Head of caudate nucleus (tissue), 42 donors: ENCODE measurements at regions not wholly inside any gene's neighbourhood (a gene's known extent, or its start where the extent isn't known, plus 50 kb on each side); places are given as distances from the start of the nearest gene placed in this dataset.

Source experiments
- DNase-seq, 42 donors: peaks; one replicate each; pipeline versions ENCODE4 v3.0.0 to v3.0.0-alpha.2; 2020 to 2021; ENCODE audit warnings: mixed read lengths in 7 of 42
- intact Hi-C: fragments of 100-400 bp; cut with DNase I; formaldehyde crosslinking; loops from one replicate; pipeline ENCODE4 v1.15.0; 2022

GRCh38 chrX:99468993-99469392 is 941.1 kb downstream of the PCDH19 start:
- intact Hi-C loops: no loop called here
- DNase-seq: no peak

GRCh38 chrX:99461223-99461622 is 948.9 kb downstream of the PCDH19 start:
- no peak for DNase-seq
- intact Hi-C loops: no loop called here

GRCh38 chrX:99445336-99445735 is 964.7 kb downstream of the PCDH19 start:
- intact Hi-C loops: no loop called here
- no peak for DNase-seq

- intact Hi-C loops: no loop called here
- no peak for DNase-seq
Observed at GRCh38 chrX:99421796-99422195, 988.3 kb downstream of the PCDH19 start.

GRCh38 chrX:99415470-99415869 is 994.6 kb downstream of the PCDH19 start:
- no peak for DNase-seq
- intact Hi-C loops: no loop called here

- intact Hi-C loops: no loop called here
- no peak for DNase-seq
Observed at GRCh38 chrX:99413317-99413716, 996.8 kb downstream of the PCDH19 start.

- DNase-seq: no peak
- intact Hi-C loops: no loop called here
Observed at GRCh38 chrX:99398545-99398944, 1011.5 kb downstream of the PCDH19 start.

GRCh38 chrX:99397879-99398278 is 1012.2 kb downstream of the PCDH19 start:
- no peak for DNase-seq
- intact Hi-C loops: no loop called here

GRCh38 chrX:99394456-99394855 is 1015.6 kb downstream of the PCDH19 start:
- no peak for DNase-seq
- intact Hi-C loops: no loop called here

GRCh38 chrX:99384594-99385374 is 1025.3 kb downstream of the PCDH19 start:
- no peak for DNase-seq
- intact Hi-C loops: no loop called here

- intact Hi-C loops: no loop called here
- DNase-seq: no peak
Observed at GRCh38 chrX:99383786-99384185, 1026.3 kb downstream of the PCDH19 start.

- DNase-seq: no peak
- intact Hi-C loops: no loop called here
Observed at GRCh38 chrX:99371976-99372595, 1038.0 kb downstream of the PCDH19 start.

GRCh38 chrX:99353412-99353811 is 1056.7 kb downstream of the PCDH19 start:
- DNase-seq: no peak
- intact Hi-C loops: no loop called here

- DNase-seq: no peak
- intact Hi-C loops: no loop called here
Observed at GRCh38 chrX:99348256-99348655, 1061.8 kb downstream of the PCDH19 start.

- no peak for DNase-seq
- intact Hi-C loops: no loop called here
Observed at GRCh38 chrX:99308302-99308701, 1101.8 kb downstream of the PCDH19 start.

GRCh38 chrX:99305573-99305972 is 1104.5 kb downstream of the PCDH19 start:
- intact Hi-C loops: no loop called here
- no peak for DNase-seq

- intact Hi-C loops: no loop called here
- peak in 1 of 42 donors; percentile 1 for DNase-seq
Observed at GRCh38 chrX:99301990-99302389, 1108.1 kb downstream of the PCDH19 start.

- no peak for DNase-seq
- intact Hi-C loops: no loop called here
Observed at GRCh38 chrX:99271641-99272040, 1138.4 kb downstream of the PCDH19 start.

GRCh38 chrX:99266255-99266654 is 1143.8 kb downstream of the PCDH19 start:
- intact Hi-C loops: no loop called here
- no peak for DNase-seq

- intact Hi-C loops: no loop called here
- DNase-seq: no peak
Observed at GRCh38 chrX:99248180-99248579, 1161.9 kb downstream of the PCDH19 start.

- intact Hi-C loops: no loop called here
- no peak for DNase-seq
Observed at GRCh38 chrX:99242001-99242400, 1168.1 kb downstream of the PCDH19 start.
